ENCODE measurements at regions not wholly inside any gene's neighbourhood (a gene's known extent, or its start where the extent isn't known, plus 50 kb on each side); places are given as distances from the start of the nearest gene placed in this dataset.
"Not testable (repeated sequence)": the region's sequence is repeated elsewhere in the genome, so short reads cannot be mapped to it uniquely, and the experiment has no call there.

DNA sequence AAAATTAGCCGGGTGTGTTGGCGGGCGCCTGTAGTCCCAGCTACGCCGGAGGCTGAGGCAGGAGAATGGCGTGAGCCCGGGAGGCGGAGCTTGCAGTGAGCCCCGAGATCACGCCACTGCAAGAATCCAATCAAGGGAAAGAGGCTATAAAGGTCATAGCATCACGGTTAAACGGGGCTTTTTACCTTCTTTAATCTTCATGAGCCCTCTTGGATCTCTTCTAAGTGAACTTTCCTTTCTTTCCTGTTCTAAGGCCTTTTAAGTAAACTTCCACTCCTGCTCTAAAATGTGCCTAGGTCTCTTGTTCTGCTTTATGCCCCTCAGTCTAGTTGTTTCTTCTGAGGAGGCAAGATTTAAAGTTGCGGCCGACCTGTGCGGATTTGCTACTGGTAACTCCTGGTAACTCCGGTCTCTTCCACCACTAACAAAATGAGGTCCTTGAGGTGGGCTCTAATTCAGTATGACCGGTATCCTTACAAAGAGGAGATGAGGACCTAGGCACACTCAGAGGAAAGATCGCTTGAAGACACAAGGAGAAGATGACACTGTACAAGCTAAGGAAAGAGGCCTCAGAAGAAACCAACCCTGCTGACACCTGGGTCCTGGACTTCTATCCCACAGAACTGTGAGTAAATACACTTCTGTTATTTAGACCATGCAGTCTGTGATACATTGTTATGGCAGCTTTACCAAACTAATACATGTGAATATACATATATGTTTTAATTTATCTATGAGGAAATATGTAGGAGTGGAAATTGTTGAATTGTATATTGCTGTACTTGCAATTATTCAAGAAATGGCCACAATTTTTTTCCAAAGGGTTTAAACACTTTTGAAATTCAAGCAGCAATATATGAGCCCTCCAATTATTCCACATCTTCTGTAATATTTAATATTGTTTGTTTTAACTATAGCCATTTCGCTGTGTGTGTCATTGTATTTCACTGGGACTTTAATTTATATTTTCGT is 331.5 kb upstream of the CNTNAP2 start:
- no peak for DNase-seq

GRCh38 chr7:145781388-145781787 is 335.2 kb upstream of the CNTNAP2 start:
- DNase-seq = not testable (repeated sequence)

- no peak for DNase-seq
These were observed 337.5 kb upstream of the CNTNAP2 start for GRCh38 chr7:145779140-145779539.

DNA sequence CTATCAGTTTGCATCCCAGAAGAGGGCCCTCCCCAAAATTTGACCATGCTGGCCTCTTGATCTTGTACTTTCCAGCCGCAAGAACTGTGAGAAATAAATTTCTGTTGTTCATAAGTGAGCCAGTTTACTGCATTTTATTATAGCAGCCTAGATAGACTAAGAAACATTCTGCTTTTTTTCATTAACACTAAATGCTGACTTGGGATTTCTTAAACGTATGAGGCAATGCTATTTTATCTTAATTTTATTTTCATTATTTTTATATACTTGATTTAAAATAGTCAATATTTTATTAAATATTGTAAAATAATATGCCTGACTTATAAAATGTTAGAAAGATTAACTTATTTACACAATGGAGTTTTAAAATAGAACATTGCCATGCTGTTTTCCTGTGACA is 341.8 kb upstream of the CNTNAP2 start:
- DNase-seq = no peak

DNA sequence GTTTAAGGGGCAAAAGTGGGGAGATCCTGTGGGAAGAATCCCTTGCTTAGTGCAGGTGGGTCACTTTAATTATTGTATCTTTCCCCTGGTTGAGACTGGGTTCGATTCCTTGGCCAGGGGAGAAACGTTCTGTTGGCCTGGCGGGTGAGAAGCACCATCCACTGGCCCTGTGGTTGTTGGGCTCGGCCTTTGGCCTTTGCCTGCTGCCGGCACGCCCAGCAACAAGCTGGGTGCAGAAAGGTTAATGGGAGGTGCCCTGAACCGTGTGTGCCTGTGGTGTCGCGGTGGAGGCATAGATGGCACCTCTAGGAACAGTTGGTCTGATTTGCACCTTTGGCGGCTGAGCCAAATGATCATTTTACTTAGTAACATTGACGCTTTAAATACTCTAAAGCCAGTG is 363.6 kb upstream of the CNTNAP2 start:
- no peak for DNase-seq

GRCh38 chr7:145737617-145738016 is 379.0 kb upstream of the CNTNAP2 start:
- no peak for DNase-seq

DNA sequence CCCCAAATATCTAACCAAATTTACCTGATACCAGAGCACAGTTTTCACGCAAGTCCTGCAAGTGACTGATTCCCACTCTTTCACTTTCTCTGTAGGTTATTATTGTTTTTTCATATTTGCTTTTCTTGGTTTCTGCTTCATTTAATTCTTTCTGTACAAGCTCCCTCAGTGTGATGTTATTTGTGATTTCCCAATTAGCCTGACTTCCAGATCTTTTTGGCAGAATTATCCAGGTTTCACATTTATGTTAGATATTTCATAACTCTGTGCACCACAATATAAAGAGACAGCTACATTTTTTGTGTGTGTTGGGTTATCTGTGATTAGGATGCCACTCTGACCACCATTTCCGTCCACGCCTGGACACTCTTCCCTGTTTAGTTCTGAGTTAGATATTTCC is 381.5 kb upstream of the CNTNAP2 start:
- DNase-seq = no peak

DNA sequence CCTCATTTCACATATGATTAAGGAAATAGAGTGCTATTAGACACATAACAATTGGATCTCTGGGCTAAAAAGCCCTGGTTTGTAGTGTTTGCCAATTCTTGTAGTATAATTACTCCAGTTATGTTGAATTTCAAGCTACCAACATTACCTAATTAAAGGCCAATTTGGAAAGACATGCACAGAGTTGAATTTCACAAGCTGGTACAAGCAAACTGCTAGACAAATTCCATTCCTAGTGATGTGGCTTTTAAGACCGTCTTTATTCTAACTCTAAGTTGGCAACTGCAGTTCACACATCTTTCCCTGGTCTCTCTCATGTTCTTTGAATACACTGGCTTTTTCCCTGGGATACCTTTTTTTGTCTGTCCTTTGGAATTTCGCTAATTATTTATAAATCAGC is 384.1 kb upstream of the CNTNAP2 start:
- DNase-seq = peak; percentile 52

GRCh38 chr7:145729691-145730090 is 386.9 kb upstream of the CNTNAP2 start:
- no peak for DNase-seq

DNA sequence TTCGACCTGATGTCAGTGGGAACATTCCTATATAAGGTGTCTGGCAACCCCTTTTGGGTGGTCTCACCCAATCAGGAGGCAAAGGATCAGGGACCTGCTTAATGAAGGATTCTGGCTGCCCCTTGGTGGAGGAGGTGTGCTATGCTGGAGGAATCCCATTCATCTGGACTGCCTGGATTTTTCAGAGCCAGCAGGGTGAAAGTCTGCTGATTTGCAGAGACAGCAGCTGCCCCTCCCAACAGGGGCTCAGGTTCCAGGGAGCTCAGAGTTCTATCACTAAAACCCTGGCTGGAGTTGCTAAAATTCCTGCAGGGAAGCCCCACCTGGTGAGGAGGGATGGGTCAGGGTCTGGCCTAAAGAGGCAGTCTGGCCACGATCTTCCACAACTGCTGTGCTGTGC is 398.5 kb upstream of the CNTNAP2 start:
- no peak for DNase-seq

DNA sequence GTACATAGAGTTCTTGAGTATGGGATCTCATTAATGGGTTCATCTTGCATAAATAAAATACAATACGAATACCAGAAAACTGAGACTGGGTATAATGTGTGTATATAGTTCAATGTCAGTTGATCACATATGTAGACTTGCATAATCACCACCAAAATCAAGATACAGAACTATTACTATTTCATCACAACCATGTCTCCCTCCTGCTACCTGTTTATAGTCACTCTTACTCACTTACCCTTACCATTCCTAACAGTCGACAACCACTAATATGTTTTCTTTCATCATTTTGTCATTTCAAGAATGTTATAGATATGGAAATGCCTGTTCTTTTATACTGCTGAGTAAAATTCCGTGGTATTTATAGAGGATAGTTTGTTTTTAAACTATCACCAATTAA is 416.1 kb upstream of the CNTNAP2 start:
- no peak for DNase-seq

DNA sequence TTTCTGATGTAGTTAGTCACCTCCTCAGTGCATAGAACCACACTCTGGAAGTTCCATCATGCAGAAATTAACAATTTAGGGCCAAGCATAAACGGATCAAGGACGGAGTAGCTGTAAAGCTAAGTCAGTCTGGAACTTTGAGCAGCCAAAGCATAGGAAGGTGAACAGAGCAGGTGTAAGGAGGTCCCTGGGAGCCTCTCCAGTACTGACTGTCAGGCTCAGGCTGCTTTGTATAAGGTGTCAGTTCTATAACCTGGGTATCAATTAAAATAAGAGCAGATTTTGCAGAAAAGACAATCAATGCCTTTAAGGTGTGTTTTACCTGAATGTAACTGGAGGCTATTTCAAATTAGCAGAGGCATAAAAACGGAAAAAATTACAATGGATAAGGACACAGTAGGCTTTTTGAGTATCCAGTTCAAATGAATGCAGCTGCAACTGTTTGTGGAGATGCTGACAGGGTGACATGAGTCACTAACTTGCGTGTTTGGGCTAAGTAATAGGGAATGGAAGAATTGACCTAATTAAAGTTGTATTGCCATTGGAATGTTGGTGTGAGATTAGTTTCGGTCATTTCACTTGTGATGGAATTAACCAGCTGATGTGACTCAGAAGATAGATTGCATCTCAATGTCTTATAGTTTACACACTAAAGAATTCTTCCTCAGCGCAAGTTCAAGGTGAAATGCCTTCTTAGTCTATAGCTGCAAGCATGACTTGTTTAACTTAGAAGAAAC is 417.9 kb upstream of the CNTNAP2 start:
- DNase-seq = no peak

- not testable (repeated sequence) for DNase-seq
These were observed 419.0 kb upstream of the CNTNAP2 start for GRCh38 chr7:145697412-145698107.

GRCh38 chr7:145696071-145696470 is 420.5 kb upstream of the CNTNAP2 start:
- no peak for DNase-seq

GRCh38 chr7:145692237-145692950 is 424.2 kb upstream of the CNTNAP2 start:
- no peak for DNase-seq

- no peak for DNase-seq
These were observed 425.2 kb upstream of the CNTNAP2 start for GRCh38 chr7:145691377-145691914.

- no peak for DNase-seq
These were observed 435.0 kb upstream of the CNTNAP2 start for GRCh38 chr7:145681646-145682045.

GRCh38 chr7:145681159-145681558 is 435.4 kb upstream of the CNTNAP2 start:
- no peak for DNase-seq

- DNase-seq = no peak
These were observed 450.9 kb upstream of the CNTNAP2 start for GRCh38 chr7:145665499-145666258.

DNA sequence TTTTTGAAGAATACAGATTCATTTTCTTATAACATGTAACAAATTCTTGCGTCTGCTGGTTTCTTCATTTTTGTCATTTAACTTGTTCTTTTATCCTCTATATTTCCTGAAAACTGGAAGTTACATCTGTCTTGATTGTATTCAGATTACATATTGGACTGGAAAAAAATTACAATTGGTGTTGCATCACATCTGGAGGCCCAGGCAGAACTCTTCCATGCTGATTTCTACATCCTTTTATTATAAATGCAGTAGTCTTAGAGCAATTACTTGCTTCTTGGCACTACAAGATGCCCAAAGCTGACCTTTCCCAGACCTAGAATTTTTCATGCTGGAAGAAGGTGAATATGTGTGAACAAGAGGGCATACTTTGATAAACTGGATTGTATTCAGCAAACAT is 460.9 kb upstream of the CNTNAP2 start:
- DNase-seq = no peak

- no peak for DNase-seq
These were observed 471.5 kb upstream of the CNTNAP2 start for GRCh38 chr7:145645135-145645515.
